Neuronal stem cell (in vitro differentiated cells): ENCODE measurements at regions not wholly inside any gene's neighbourhood (a gene's known extent, or its start where the extent isn't known, plus 50 kb on each side); places are given as distances from the start of the nearest gene placed in this dataset.

Source experiments
- DNase-seq: peaks from one replicate; pipeline ENCODE4 v3.0.0-alpha.2; 2013; ENCODE audit warnings: low spot score
- H2AFZ ChIP-seq: one replicate; pipeline ENCODE4 v1.6.1; 2013; ENCODE audit warnings: mild to moderate bottlenecking, low read length, inconsistent platforms
- H2AK5ac ChIP-seq: 2 replicates; pipeline ENCODE4 v1.6.1; 2013; ENCODE audit warnings: low read depth, mild to moderate bottlenecking, inconsistent platforms, low read length, moderate library complexity, mixed read lengths
- H2BK120ac ChIP-seq: 2 replicates; pipeline ENCODE4 v1.6.1; 2013; ENCODE audit warnings: low read depth, mild to moderate bottlenecking, inconsistent platforms, low read length, moderate library complexity, mixed read lengths
- H2BK12ac ChIP-seq: one replicate; pipeline ENCODE4 v1.6.1; 2013; ENCODE audit warnings: low read length, inconsistent platforms
- H2BK15ac ChIP-seq: 2 replicates; pipeline ENCODE4 v1.6.1; 2013; ENCODE audit warnings: mild to moderate bottlenecking, low read length, inconsistent platforms, mixed read lengths
- H2BK5ac ChIP-seq: one replicate; pipeline ENCODE4 v1.6.1; 2013; ENCODE audit warnings: inconsistent platforms, mild to moderate bottlenecking, low read length, moderate library complexity
- H3K14ac ChIP-seq: one replicate; pipeline ENCODE4 v1.6.1; 2013; ENCODE audit warnings: low read length, inconsistent platforms
- H3K18ac ChIP-seq: 2 replicates; pipeline ENCODE4 v1.6.1; 2013; ENCODE audit warnings: low read length, inconsistent platforms
- H3K23ac ChIP-seq: 2 replicates; pipeline ENCODE4 v1.6.1; 2013; ENCODE audit warnings: low read depth, mild to moderate bottlenecking, mixed read lengths, low read length, inconsistent platforms; ENCODE audit not compliant: poor library complexity
- H3K27ac ChIP-seq: replicated peaks from 3 replicates; pipeline ENCODE4 v1.5.1; 2013; ENCODE audit warnings: low read length, inconsistent platforms
- H3K27me3 ChIP-seq, 3 experiments: 2 replicates each; pipeline ENCODE4 v1.6.1; 2013; ENCODE audit warnings: low read length in 3 of 3, mild to moderate bottlenecking in 2 of 3, inconsistent platforms in 1 of 3, low read depth in 1 of 3, mixed read lengths in 1 of 3, moderate library complexity in 1 of 3; ENCODE audit not compliant: control insufficient read depth in 3 of 3, insufficient read depth in 3 of 3
- H3K36me3 ChIP-seq, 2 donors: replicated peaks in 1 of 2; 2 replicates each; pipeline ENCODE4 v1.6.1; 2013; ENCODE audit warnings: low read length in 2 of 2; ENCODE audit not compliant: control insufficient read depth in 2 of 2, insufficient read depth in 2 of 2
- H3K4ac ChIP-seq: 2 replicates; pipeline ENCODE4 v1.6.1; 2013; ENCODE audit warnings: inconsistent platforms, mild to moderate bottlenecking, low read length, moderate library complexity
- H3K4me1 ChIP-seq, 2 donors: 1 replicate in 1 of 2; 2 replicates in 1 of 2; pipeline ENCODE4 v1.6.1; 2013; ENCODE audit warnings: low read length in 2 of 2, low read depth in 1 of 2; ENCODE audit not compliant: control insufficient read depth in 2 of 2, insufficient read depth in 1 of 2
- H3K4me2 ChIP-seq: one replicate; pipeline ENCODE4 v1.6.1; 2013; ENCODE audit warnings: mild to moderate bottlenecking, low read length, inconsistent platforms; ENCODE audit not compliant: insufficient read depth, poor library complexity, severe bottlenecking
- H3K4me3 ChIP-seq, 2 donors: 2 replicates each; pipeline ENCODE4 v1.5.1; 2013; ENCODE audit warnings: low read length in 2 of 2, mild to moderate bottlenecking in 2 of 2, inconsistent platforms in 1 of 2, moderate library complexity in 1 of 2
- H3K79me1 ChIP-seq: one replicate; pipeline ENCODE4 v1.6.1; 2013; ENCODE audit warnings: low read depth, mild to moderate bottlenecking, inconsistent platforms, low read length, moderate library complexity
- H3K9ac ChIP-seq: one replicate; pipeline ENCODE4 v1.6.1; 2013; ENCODE audit warnings: mild to moderate bottlenecking, low read depth, low read length, inconsistent platforms; ENCODE audit not compliant: poor library complexity
- H3K9me3 ChIP-seq, 2 donors: replicated peaks in 1 of 2; 2 replicates each; pipeline versions ENCODE3 to v1.6.1; 2013; ENCODE audit warnings: low read length in 2 of 2, mild to moderate bottlenecking in 2 of 2, inconsistent platforms in 1 of 2, low read depth in 1 of 2, mixed read lengths in 1 of 2, moderate library complexity in 1 of 2; ENCODE audit not compliant: control insufficient read depth in 2 of 2, insufficient read depth in 1 of 2
- H4K8ac ChIP-seq: one replicate; pipeline ENCODE4 v1.6.1; 2013; ENCODE audit warnings: low read depth, mild to moderate bottlenecking, inconsistent platforms, low read length, moderate library complexity
- H4K91ac ChIP-seq: one replicate; pipeline ENCODE4 v1.6.1; 2013; ENCODE audit warnings: low read length, low read depth, mild to moderate bottlenecking, inconsistent platforms; ENCODE audit not compliant: poor library complexity
- WGBS, 2 donors: extraction: QIAGEN DNeasy Blood & Tissue Kit; methylation state at CpG; one replicate each; pipeline ENCODE4 v1.1.7; 2013; ENCODE audit warnings: missing lambda C conversion rate in 2 of 2, mixed read lengths in 1 of 2; ENCODE audit not compliant: insufficient read length in 2 of 2, insufficient replicate concordance in 1 of 2; ENCODE audit errors: extremely low coverage in 2 of 2; 5-methylcytosine and 5-hydroxymethylcytosine counted together

GRCh38 chr7:26930201-26930600, 65.8 kb upstream of the SKAP2 start:
- Histone ChIP-seq H3K18ac (no peak overlapping the region), H4K8ac (no peak overlapping the region), H3K23ac (no peak overlapping the region), H2AK5ac (no peak overlapping the region), H3K9ac (no peak overlapping the region), H3K4me1 (peaks cover 0 to 7% of the 10 kb centered on the region in 2 donors), H3K9me3 (no peaks in the 10 kb centered on the region), H2BK5ac (no peak overlapping the region), H4K91ac (no peak overlapping the region), H3K36me3 (no peaks in the 10 kb centered on the region), H3K4me2 (no peak overlapping the region), H3K27ac (no peak overlapping the region), H2BK12ac (no peak overlapping the region), H2BK120ac (no peak overlapping the region), H3K4me3 (no peak overlapping the region), H3K27me3 (peaks cover 0 to 4% (median 0%) of the 10 kb centered on the region in 3 experiments), H3K14ac (no peak overlapping the region), H2BK15ac (no peak overlapping the region), H3K79me1 (no peaks in the 10 kb centered on the region), H2AFZ (no peak overlapping the region), H3K4ac (no peak overlapping the region)
- WGBS, 2 donors, result no CpG with 5 or more reads among the region's 3 CpGs
- no peak for DNase-seq

- Histone ChIP-seq H2BK5ac (no peak overlapping the region), H3K27me3 (peaks cover 0 to 4% (median 0%) of the 10 kb centered on the region in 3 experiments), H4K91ac (no peak overlapping the region), H3K27ac (peak overlapping the region; percentile 24), H2BK15ac (no peak overlapping the region), H3K4me3 (no peak overlapping the region), H2BK12ac (no peak overlapping the region), H3K79me1 (no peaks in the 10 kb centered on the region), H3K36me3 (no peaks in the 10 kb centered on the region), H2AK5ac (no peak overlapping the region), H3K4me2 (peak overlapping the region; percentile 40), H2BK120ac (no peak overlapping the region), H3K18ac (no peak overlapping the region), H3K4ac (no peak overlapping the region), H3K14ac (no peak overlapping the region), H4K8ac (no peak overlapping the region), H2AFZ (no peak overlapping the region), H3K4me1 (peaks cover 0 to 7% of the 10 kb centered on the region in 2 donors), H3K9ac (no peak overlapping the region), H3K23ac (no peak overlapping the region), H3K9me3 (no peaks in the 10 kb centered on the region)
- DNase-seq, result peak; percentile 29
- WGBS, 2 donors, result no CpG with 5 or more reads among the region's 5 CpGs
These were observed 64.4 kb upstream of the SKAP2 start for GRCh38 chr7:26928703-26929347.

GRCh38 chr7:26925768-26926167, 61.4 kb upstream of the SKAP2 start:
- no peak for DNase-seq
- H2BK5ac ChIP-seq, result no peak overlapping the region
- H2AK5ac ChIP-seq, result no peak overlapping the region
- H3K9me3 ChIP-seq, result no peaks in the 10 kb centered on the region
- H2BK12ac ChIP-seq, result no peak overlapping the region
- H3K27me3 ChIP-seq, result peaks cover 0 to 4% (median 0%) of the 10 kb centered on the region in 3 experiments
- no peak overlapping the region for H2AFZ ChIP-seq
- H3K4ac ChIP-seq, result no peak overlapping the region
- no peak overlapping the region for H4K91ac ChIP-seq
- H4K8ac ChIP-seq, result no peak overlapping the region
- no peak overlapping the region for H3K18ac ChIP-seq
- no peak overlapping the region for H2BK120ac ChIP-seq
- H3K27ac ChIP-seq, result no peak overlapping the region
- H3K36me3 ChIP-seq, result no peaks in the 10 kb centered on the region
- no CpG with 5 or more reads among the region's 2 CpGs for WGBS, 2 donors
- peaks cover 0 to 7% of the 10 kb centered on the region in 2 donors for H3K4me1 ChIP-seq
- no peak overlapping the region for H3K4me3 ChIP-seq
- H2BK15ac ChIP-seq, result no peak overlapping the region
- no peak overlapping the region for H3K14ac ChIP-seq
- no peak overlapping the region for H3K4me2 ChIP-seq
- no peaks in the 10 kb centered on the region for H3K79me1 ChIP-seq
- H3K9ac ChIP-seq, result no peak overlapping the region
- no peak overlapping the region for H3K23ac ChIP-seq

GRCh38 chr7:26924149-26924767, 59.9 kb upstream of the SKAP2 start:
- H3K14ac ChIP-seq, result no peak overlapping the region
- H2BK5ac ChIP-seq, result no peak overlapping the region
- H3K4me1 ChIP-seq, result peaks cover 0 to 5% of the 10 kb centered on the region in 2 donors
- H2BK15ac ChIP-seq, result no peak overlapping the region
- H3K27me3 ChIP-seq, result peaks cover 0 to 16% (median 0%) of the 10 kb centered on the region in 3 experiments
- H2AFZ ChIP-seq, result no peak overlapping the region
- no peak overlapping the region for H4K8ac ChIP-seq
- H2AK5ac ChIP-seq, result no peak overlapping the region
- H3K18ac ChIP-seq, result no peak overlapping the region
- no peak overlapping the region for H2BK12ac ChIP-seq
- no peak overlapping the region for H2BK120ac ChIP-seq
- H3K9me3 ChIP-seq, result no peaks in the 10 kb centered on the region
- WGBS, 2 donors, result no CpG with 5 or more reads among the region's 2 CpGs
- no peaks in the 10 kb centered on the region for H3K36me3 ChIP-seq
- no peak overlapping the region for H3K4me2 ChIP-seq
- no peak overlapping the region for H3K9ac ChIP-seq
- no peak overlapping the region for H3K23ac ChIP-seq
- no peak overlapping the region for H3K4me3 ChIP-seq
- no peak overlapping the region for H4K91ac ChIP-seq
- no peak overlapping the region for H3K4ac ChIP-seq
- H3K79me1 ChIP-seq, result no peaks in the 10 kb centered on the region
- H3K27ac ChIP-seq, result no peak overlapping the region
- no peak for DNase-seq
